Cardiac fibroblast (primary cell): ENCODE measurements at regions not wholly inside any gene's neighbourhood (a gene's known extent, or its start where the extent isn't known, plus 50 kb on each side); places are given as distances from the start of the nearest gene placed in this dataset.

Experiments used
- DNase-seq, 2 donors: peaks; one replicate each; pipeline versions ENCODE4 v3.0.0 to v3.0.0-alpha.2; 2010; ENCODE audit warnings: low read depth in 2 of 2
- H3K4me3 ChIP-seq, 2 donors: replicated peaks in 1 of 2; 1 replicate in 1 of 2; 2 replicates in 1 of 2; pipeline ENCODE4 v1.5.1; 2011; ENCODE audit warnings: low read depth in 2 of 2, low read length in 2 of 2, mild to moderate bottlenecking in 2 of 2, moderate library complexity in 1 of 2
- TF ChIP-seq, protein P1 (sequence below): IDR thresholded peaks from one replicate; pipeline ENCODE4 v1.5.1; 2011; ENCODE audit warnings: low read depth, mild to moderate bottlenecking, low read length, inconsistent platforms

DNA sequence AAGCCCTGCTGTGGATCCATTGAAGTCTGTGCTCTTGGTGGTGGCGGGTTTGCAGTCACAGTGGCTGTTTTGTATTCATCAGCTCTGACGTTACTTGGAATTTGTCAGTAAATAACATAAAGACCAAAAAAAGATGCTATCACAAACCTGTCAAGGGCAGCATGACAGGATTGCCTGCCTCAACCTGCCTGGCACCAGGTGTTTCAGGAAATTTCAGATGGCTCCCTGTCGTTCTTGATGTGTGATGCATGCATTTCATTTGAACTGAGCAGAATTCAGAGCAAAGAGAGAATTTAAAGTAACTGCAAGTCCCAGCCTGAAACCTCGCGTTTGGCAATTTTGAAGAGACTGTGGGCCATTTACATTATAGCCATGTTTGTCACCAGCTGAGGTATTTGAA is 50.3 kb upstream of the EPC2 start:
- TF ChIP-seq, protein P1, sequence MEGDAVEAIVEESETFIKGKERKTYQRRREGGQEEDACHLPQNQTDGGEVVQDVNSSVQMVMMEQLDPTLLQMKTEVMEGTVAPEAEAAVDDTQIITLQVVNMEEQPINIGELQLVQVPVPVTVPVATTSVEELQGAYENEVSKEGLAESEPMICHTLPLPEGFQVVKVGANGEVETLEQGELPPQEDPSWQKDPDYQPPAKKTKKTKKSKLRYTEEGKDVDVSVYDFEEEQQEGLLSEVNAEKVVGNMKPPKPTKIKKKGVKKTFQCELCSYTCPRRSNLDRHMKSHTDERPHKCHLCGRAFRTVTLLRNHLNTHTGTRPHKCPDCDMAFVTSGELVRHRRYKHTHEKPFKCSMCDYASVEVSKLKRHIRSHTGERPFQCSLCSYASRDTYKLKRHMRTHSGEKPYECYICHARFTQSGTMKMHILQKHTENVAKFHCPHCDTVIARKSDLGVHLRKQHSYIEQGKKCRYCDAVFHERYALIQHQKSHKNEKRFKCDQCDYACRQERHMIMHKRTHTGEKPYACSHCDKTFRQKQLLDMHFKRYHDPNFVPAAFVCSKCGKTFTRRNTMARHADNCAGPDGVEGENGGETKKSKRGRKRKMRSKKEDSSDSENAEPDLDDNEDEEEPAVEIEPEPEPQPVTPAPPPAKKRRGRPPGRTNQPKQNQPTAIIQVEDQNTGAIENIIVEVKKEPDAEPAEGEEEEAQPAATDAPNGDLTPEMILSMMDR, result no peak
- H3K4me3 ChIP-seq, result no peak overlapping the region
- no peak for DNase-seq
